Peyer's patch (tissue), 4 donors: ENCODE measurements at regions not wholly inside any gene's neighbourhood (a gene's known extent, or its start where the extent isn't known, plus 50 kb on each side); places are given as distances from the start of the nearest gene placed in this dataset.

ENCODE experiments used
- DNase-seq, 3 donors: peaks; one replicate each; pipeline ENCODE4 v3.0.0-alpha.2; 2017 to 2019
- H3K27ac ChIP-seq, 4 donors: fragments of 200-600 bp; sonication (generic); one replicate each; pipeline ENCODE4 v1.5.1; 2016 to 2019
- H3K27me3 ChIP-seq, 2 donors: fragments of 200-600 bp; sonication (generic); one replicate each; pipeline ENCODE4 v1.5.1; 2019
- H3K36me3 ChIP-seq, 3 donors: fragments of 200-600 bp; sonication (generic); one replicate each; pipeline ENCODE4 v1.5.1; 2016 to 2019
- H3K4me1 ChIP-seq, 4 donors: fragments of 200-600 bp; sonication (generic); one replicate each; pipeline ENCODE4 v1.5.1; 2016 to 2019
- H3K4me3 ChIP-seq, 4 donors: fragments of 200-600 bp; sonication (generic); 1 replicate in 3 of 4; 2 replicates in 1 of 4; pipeline ENCODE4 v1.5.1; 2016 to 2019; ENCODE audit warnings: mild to moderate bottlenecking in 1 of 4
- H3K9me3 ChIP-seq, 4 donors: fragments of 200-600 bp; sonication (generic); one replicate each; pipeline ENCODE4 v1.5.1; 2016 to 2019; ENCODE audit warnings: mild to moderate bottlenecking in 1 of 4
- POLR2A ChIP-seq, 2 donors: fragments of 450-650 bp; IDR thresholded peaks; one replicate each; pipeline ENCODE4 v1.5.1; 2017; ENCODE audit warnings: antibody characterized with exemption in 2 of 2, mild to moderate bottlenecking in 2 of 2, moderate library complexity in 2 of 2
- TF ChIP-seq, protein P1 (sequence below), 6 experiments: fragments of 450-650 bp in 4 of 6; fragments of 200-600 bp in 2 of 6; sonication (generic) in 1 of 6; IDR thresholded peaks; one replicate each; pipeline ENCODE4 v1.5.1; 2017 to 2019; ENCODE audit warnings: antibody characterized with exemption in 6 of 6, mild to moderate bottlenecking in 3 of 6, moderate library complexity in 1 of 6

DNA sequence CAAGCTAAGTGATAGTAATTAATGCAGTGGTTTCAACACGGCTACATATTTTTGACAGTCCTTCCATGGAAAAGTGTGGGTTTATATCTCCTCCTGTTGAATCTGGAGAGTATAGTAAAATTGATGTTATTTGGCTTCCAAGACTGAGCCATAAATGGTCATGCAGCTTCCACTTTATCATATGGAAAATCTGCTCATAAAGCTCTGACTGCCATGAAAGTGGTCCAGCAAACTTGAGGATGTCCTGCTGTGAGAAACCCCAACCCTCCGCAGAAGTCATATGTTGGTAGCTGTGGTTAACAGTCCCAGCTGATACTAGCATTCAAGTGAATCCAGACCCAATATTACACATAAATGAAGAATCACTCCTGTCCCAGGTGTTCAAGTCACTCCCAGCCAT is 378.3 kb downstream of the KCTD16 start:
- TF ChIP-seq POLR2A (IDR thresholded peaks at IDR 0.05), result no peak
- TF ChIP-seq, protein P1, sequence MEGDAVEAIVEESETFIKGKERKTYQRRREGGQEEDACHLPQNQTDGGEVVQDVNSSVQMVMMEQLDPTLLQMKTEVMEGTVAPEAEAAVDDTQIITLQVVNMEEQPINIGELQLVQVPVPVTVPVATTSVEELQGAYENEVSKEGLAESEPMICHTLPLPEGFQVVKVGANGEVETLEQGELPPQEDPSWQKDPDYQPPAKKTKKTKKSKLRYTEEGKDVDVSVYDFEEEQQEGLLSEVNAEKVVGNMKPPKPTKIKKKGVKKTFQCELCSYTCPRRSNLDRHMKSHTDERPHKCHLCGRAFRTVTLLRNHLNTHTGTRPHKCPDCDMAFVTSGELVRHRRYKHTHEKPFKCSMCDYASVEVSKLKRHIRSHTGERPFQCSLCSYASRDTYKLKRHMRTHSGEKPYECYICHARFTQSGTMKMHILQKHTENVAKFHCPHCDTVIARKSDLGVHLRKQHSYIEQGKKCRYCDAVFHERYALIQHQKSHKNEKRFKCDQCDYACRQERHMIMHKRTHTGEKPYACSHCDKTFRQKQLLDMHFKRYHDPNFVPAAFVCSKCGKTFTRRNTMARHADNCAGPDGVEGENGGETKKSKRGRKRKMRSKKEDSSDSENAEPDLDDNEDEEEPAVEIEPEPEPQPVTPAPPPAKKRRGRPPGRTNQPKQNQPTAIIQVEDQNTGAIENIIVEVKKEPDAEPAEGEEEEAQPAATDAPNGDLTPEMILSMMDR (IDR thresholded peaks at IDR 0.05), result no peak
- H3K4me3 ChIP-seq, result no peak overlapping the region
- H3K27me3 ChIP-seq, result no peaks in the 10 kb centered on the region
- no peaks in the 10 kb centered on the region for H3K9me3 ChIP-seq
- H3K4me1 ChIP-seq, result no peaks in the 10 kb centered on the region
- no peaks in the 10 kb centered on the region for H3K36me3 ChIP-seq
- DNase-seq, result no peak
- no peak overlapping the region for H3K27ac ChIP-seq

DNA sequence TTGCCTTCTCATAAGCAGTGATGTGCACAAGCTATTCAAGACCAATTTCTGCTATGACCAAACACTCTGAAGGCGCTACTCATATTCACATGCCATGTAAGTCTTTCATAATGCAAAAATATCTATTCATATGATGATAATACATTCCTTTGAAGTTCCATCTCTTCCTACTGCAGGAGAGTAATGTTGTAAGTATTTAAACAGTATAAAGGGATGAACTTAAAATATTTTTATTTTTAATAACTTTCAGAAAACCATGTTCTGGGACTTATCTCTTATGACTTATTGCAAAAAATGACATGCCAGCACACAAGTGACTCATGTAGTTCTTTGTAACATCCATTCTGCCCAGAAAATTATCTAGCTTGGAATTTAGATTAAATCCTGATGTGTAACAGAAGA is 376.4 kb downstream of the KCTD16 start:
- Histone ChIP-seq H3K4me1 (no peaks in the 10 kb centered on the region), H3K9me3 (no peaks in the 10 kb centered on the region)
- TF ChIP-seq POLR2A (IDR thresholded peaks at IDR 0.05), result no peak
- TF ChIP-seq, protein P1 (IDR thresholded peaks at IDR 0.05), result no peak

DNA sequence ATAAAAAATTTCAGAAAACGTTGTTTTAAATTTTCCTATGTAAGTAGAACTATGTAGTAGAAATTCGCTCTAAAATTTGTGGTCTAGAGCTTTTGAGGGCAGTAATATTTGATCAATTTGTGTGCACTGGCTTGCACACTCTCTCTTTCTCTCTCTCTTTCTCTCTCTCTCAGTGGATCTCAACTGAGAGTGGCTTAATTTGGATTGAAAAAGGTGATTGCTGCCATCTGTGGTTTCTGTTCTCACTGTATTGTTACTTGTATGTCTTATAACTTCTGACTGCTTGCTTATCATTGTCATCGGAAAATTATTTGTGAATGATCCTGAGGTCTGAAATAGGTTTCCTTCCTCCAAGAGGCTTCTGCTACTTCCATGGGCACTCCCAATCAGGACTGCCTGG is 368.2 kb downstream of the KCTD16 start:
- Histone ChIP-seq H3K27me3 (no peaks in the 10 kb centered on the region), H3K9me3 (no peaks in the 10 kb centered on the region), H3K4me1 (no peaks in the 10 kb centered on the region), H3K36me3 (no peaks in the 10 kb centered on the region), H3K4me3 (no peak overlapping the region), H3K27ac (no peak overlapping the region)
- no peak for TF ChIP-seq POLR2A (IDR thresholded peaks at IDR 0.05)
- DNase-seq, result no peak

More for the DNA sequence above, 376.4 kb downstream of the KCTD16 start:
- H3K4me3 ChIP-seq, result no peak overlapping the region
- no peaks in the 10 kb centered on the region for H3K36me3 ChIP-seq
- no peaks in the 10 kb centered on the region for H3K27me3 ChIP-seq
- no peak for DNase-seq
- no peak overlapping the region for H3K27ac ChIP-seq
